DOHH2 (cell line): ENCODE measurements at regions not wholly inside any gene's neighbourhood (a gene's known extent, or its start where the extent isn't known, plus 50 kb on each side); places are given as distances from the start of the nearest gene placed in this dataset.

Source experiments
- H3F3A ChIP-seq: fragments of 200-600 bp; sonication (generic), shearing (Covaris generic); 2 replicates; pipeline ENCODE4 v1.6.0; 2016; ENCODE audit warnings: antibody characterized with exemption, mild to moderate bottlenecking; ENCODE audit not compliant: control insufficient read depth, insufficient read depth
- H3K27ac ChIP-seq: fragments of 200-600 bp; sonication (generic); 2 replicates; pipeline ENCODE4 v1.5.1; 2014; ENCODE audit warnings: low read depth, mild to moderate bottlenecking, low read length, moderate library complexity
- H3K27me3 ChIP-seq: fragments of 200-600 bp; sonication (generic); 2 replicates; pipeline ENCODE4 v1.6.1; 2014; ENCODE audit warnings: mild to moderate bottlenecking, low read length, mixed read lengths; ENCODE audit not compliant: control insufficient read depth
- H3K36me3 ChIP-seq: fragments of 200-600 bp; sonication (generic); 2 replicates; pipeline ENCODE4 v1.6.1; 2014; ENCODE audit warnings: mild to moderate bottlenecking, low read length, moderate library complexity, mixed read lengths; ENCODE audit not compliant: control insufficient read depth
- H3K4me1 ChIP-seq: fragments of 200-600 bp; sonication (generic); 2 replicates; pipeline ENCODE4 v1.6.1; 2014; ENCODE audit warnings: mild to moderate bottlenecking, low read length, mixed read lengths; ENCODE audit not compliant: control insufficient read depth
- H3K4me2 ChIP-seq: fragments of 200-600 bp; sonication (generic); 2 replicates; pipeline ENCODE4 v1.6.0; 2014; ENCODE audit warnings: mild to moderate bottlenecking, low read length, moderate library complexity
- H3K4me3 ChIP-seq: fragments of 200-600 bp; sonication (generic); 2 replicates; pipeline ENCODE4 v1.5.1; 2014; ENCODE audit warnings: mild to moderate bottlenecking, low read length, mixed read lengths
- H3K79me2 ChIP-seq: fragments of 200-600 bp; sonication (generic); 2 replicates; pipeline ENCODE4 v1.6.1; 2014; ENCODE audit warnings: mild to moderate bottlenecking, low read length, mixed read lengths; ENCODE audit not compliant: control insufficient read depth
- H3K9me2 ChIP-seq: fragments of 200-600 bp; sonication (generic); replicated peaks from 2 replicates; pipeline ENCODE4 v1.6.1; 2014; ENCODE audit warnings: mild to moderate bottlenecking, low read length, mixed read lengths; ENCODE audit not compliant: control insufficient read depth
- H3K9me3 ChIP-seq: fragments of 200-600 bp; sonication (generic); 2 replicates; pipeline ENCODE4 v1.6.1; 2014; ENCODE audit warnings: antibody characterized with exemption, low read length, mixed read lengths; ENCODE audit not compliant: control insufficient read depth, insufficient read depth
- H4K20me1 ChIP-seq: fragments of 200-600 bp; sonication (generic); 2 replicates; pipeline ENCODE4 v1.6.0; 2014; ENCODE audit warnings: low read depth, mild to moderate bottlenecking, antibody characterized with exemption, low read length, moderate library complexity; ENCODE audit not compliant: control insufficient read depth, insufficient read depth
- EZH2phosphoT487 ChIP-seq: fragments of 200-600 bp; sonication (generic); IDR thresholded peaks from 2 replicates; pipeline ENCODE4 v1.6.1; 2017; ENCODE audit warnings: borderline replicate concordance, mild to moderate bottlenecking, antibody characterized with exemption, low read length, moderate library complexity, mixed read lengths
- TF ChIP-seq, protein P1 (sequence below): fragments of 200-600 bp; sonication (generic); IDR thresholded peaks from one replicate; pipeline ENCODE4 v1.5.1; 2014; ENCODE audit warnings: antibody characterized with exemption, mild to moderate bottlenecking, low read depth, low read length; ENCODE audit not compliant: poor library complexity, severe bottlenecking

DNA sequence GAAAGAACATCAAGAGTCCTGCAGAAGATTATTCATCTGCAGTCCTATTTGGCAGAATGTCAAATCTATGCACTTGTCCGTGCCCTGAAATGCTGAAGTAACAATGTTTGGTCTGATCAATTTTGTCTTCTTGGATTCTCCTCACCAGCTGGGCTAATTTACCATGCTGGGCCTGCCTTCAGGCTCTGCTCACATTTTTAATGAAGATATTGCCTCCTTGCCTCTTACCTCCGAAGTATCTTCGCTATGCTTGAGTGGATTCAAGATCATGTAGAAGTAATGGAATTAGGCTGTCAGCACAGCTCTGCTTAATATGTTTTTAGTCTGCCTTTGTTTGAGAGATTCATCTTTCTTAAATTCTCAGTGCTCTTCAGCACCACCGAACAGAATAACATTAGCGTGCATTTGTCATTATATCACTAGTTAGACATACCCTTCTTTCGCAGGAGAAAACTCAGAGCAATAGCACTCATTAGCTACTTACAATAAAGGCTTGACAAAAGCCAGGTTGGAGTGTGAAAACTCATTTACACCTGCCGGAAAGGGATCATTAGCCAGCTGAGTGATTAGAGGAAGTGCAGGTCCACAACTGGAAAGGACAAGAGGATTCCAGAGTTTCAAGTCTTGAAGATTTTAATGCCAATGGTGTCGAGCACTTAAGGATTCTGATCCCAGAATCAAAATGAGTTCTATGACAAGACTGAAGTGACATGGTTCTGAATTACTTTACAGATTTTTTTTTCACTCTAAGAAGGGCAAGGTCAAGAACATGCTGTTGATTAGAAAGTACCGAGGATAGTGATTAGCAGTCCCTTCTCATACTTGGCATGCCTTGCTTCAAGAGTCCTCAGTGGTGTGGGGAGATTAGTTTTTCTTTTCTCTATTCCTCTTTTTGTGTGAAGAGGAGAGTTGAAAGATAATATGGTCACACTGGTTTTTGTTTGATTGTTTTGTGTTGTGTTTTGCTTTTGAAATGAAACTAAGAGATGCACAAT is 405.6 kb upstream of the TOM1L1 start:
- TF ChIP-seq, protein P1, sequence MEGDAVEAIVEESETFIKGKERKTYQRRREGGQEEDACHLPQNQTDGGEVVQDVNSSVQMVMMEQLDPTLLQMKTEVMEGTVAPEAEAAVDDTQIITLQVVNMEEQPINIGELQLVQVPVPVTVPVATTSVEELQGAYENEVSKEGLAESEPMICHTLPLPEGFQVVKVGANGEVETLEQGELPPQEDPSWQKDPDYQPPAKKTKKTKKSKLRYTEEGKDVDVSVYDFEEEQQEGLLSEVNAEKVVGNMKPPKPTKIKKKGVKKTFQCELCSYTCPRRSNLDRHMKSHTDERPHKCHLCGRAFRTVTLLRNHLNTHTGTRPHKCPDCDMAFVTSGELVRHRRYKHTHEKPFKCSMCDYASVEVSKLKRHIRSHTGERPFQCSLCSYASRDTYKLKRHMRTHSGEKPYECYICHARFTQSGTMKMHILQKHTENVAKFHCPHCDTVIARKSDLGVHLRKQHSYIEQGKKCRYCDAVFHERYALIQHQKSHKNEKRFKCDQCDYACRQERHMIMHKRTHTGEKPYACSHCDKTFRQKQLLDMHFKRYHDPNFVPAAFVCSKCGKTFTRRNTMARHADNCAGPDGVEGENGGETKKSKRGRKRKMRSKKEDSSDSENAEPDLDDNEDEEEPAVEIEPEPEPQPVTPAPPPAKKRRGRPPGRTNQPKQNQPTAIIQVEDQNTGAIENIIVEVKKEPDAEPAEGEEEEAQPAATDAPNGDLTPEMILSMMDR, result no peak
- TF ChIP-seq EZH2phosphoT487, result no peak
- H4K20me1 ChIP-seq, result no peaks in the 10 kb centered on the region
- H3K36me3 ChIP-seq, result no peaks in the 10 kb centered on the region
- H3F3A ChIP-seq, result no peaks in the 10 kb centered on the region
- H3K4me3 ChIP-seq, result no peak overlapping the region
- H3K9me3 ChIP-seq, result no peaks in the 10 kb centered on the region
- H3K79me2 ChIP-seq, result no peaks in the 10 kb centered on the region
- H3K27ac ChIP-seq, result no peak overlapping the region
- no peaks in the 10 kb centered on the region for H3K9me2 ChIP-seq
- no peak overlapping the region for H3K4me2 ChIP-seq
- H3K27me3 ChIP-seq, result no peaks in the 10 kb centered on the region
- H3K4me1 ChIP-seq, result no peaks in the 10 kb centered on the region

DNA sequence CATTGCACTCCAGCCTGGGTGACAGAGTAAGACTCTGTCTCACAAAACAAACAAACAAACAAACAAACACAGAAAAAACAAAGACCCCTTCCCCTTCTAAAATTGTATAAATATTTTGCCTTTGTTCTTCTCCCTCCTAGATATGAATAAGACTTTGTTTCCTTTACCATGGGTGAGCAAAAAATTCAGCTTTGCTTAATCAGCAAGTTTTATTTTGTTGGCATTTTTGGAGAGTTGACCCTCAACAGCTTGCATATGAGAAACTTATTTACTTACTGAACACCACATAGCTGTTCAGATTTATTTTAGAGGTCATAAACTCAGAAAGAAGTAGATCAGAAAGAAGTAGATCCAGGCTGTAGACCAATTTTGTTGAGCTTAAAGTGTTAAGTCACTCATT is 395.2 kb upstream of the TOM1L1 start:
- H3K79me2 ChIP-seq, result no peaks in the 10 kb centered on the region
- no peaks in the 10 kb centered on the region for H3K4me1 ChIP-seq
- no peaks in the 10 kb centered on the region for H3K36me3 ChIP-seq
- H3K27ac ChIP-seq, result no peak overlapping the region
- no peak overlapping the region for H3K4me2 ChIP-seq
- no peak overlapping the region for H3K4me3 ChIP-seq
- no peaks in the 10 kb centered on the region for H3F3A ChIP-seq
- H3K9me2 ChIP-seq, result no peaks in the 10 kb centered on the region
- no peaks in the 10 kb centered on the region for H3K9me3 ChIP-seq
- no peaks in the 10 kb centered on the region for H3K27me3 ChIP-seq
- no peaks in the 10 kb centered on the region for H4K20me1 ChIP-seq
- TF ChIP-seq EZH2phosphoT487, result no peak
- TF ChIP-seq, protein P1, result no peak

DNA sequence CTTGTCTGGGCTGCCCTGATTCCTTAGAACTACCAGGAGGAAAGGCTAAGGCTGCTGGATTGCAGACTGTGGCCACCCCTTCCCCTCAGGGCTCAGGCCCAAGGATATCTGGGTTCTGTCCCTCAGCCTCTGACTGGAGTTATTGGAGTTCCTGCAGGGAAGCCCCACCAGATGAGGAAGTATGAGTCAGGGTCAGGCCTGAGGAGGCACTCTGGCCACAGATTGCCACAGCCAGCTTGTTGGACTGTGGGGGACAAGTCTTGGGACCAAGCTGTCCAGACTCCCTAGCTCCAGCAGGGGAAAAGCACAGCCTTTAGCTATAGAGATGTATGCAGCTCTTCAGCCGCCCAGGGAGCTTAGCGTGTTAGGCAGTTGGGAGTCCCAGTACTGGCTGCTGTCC is 381.9 kb upstream of the TOM1L1 start:
- Histone ChIP-seq H4K20me1 (no peaks in the 10 kb centered on the region), H3K4me3 (no peak overlapping the region), H3K4me1 (no peaks in the 10 kb centered on the region), H3K27ac (no peak overlapping the region), H3F3A (no peaks in the 10 kb centered on the region), H3K9me2 (no peaks in the 10 kb centered on the region), H3K27me3 (no peaks in the 10 kb centered on the region), H3K79me2 (no peaks in the 10 kb centered on the region), H3K9me3 (peaks cover 7% of the 10 kb centered on the region; the same call in 1 of the 2 replicates), H3K4me2 (no peak overlapping the region), H3K36me3 (no peaks in the 10 kb centered on the region)
- TF ChIP-seq EZH2phosphoT487, result no peak
- TF ChIP-seq, protein P1, result no peak
